ENCODE measurements at regions not wholly inside any gene's neighbourhood (a gene's known extent, or its start where the extent isn't known, plus 50 kb on each side); places are given as distances from the start of the nearest gene placed in this dataset.

DNA sequence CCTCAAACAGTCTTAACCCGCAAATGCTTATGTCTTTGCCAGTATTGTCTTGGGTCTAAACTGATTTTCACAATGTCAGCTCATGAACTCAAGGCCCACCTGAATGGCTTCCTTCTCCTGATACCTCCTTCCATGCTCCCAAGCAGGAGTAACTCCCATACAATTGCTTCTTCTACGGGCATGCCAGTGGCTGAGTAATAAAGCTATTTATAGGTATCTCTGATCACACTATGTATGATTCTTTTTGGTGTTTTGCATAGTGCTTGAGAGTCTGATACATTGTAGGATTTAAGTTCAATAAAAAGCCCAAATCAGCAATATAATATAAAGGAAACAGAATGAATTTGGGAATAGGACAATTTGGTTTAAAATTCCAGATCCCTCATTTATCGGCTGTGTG, 235.0 kb upstream of the DCN start:
- Mint-ChIP-seq H3K36me3 (ENCODE audit: low read depth) (no peaks in the 10 kb centered on the region), H3K4me3 (no peak overlapping the region), H3K4me1 (ENCODE audit: low read depth) (no peaks in the 10 kb centered on the region), H3K27me3 (no peaks in the 10 kb centered on the region), H3K9me3 (no peaks in the 10 kb centered on the region), H3K27ac (no peak overlapping the region)
- intact Hi-C loops (cut with micrococcal nuclease): no loop called here

DNA sequence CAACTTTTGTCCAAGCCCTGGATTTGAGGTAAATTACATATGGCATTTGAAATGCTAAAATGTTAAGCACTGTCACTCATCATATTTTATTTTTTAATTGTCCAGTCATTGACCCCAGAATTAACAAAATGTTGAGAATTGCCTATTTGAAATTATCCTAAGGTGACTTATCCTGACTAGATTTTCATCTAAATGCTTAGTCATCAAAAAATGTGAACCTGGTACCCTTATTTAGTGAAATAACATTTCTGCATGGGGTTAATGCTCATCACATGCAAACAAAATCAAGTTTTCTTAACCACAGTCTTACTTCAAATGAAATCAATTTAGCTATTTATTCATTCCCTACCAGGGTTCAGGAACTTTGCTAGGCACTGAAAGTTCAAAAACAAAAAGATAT, 232.0 kb upstream of the DCN start:
- Mint-ChIP-seq H3K4me3 (no peak overlapping the region), H3K9me3 (no peaks in the 10 kb centered on the region), H3K36me3 (ENCODE audit: low read depth) (no peaks in the 10 kb centered on the region), H3K27me3 (no peaks in the 10 kb centered on the region), H3K4me1 (ENCODE audit: low read depth) (no peaks in the 10 kb centered on the region), H3K27ac (no peak overlapping the region)
- intact Hi-C loops (cut with micrococcal nuclease): no loop called here

DNA sequence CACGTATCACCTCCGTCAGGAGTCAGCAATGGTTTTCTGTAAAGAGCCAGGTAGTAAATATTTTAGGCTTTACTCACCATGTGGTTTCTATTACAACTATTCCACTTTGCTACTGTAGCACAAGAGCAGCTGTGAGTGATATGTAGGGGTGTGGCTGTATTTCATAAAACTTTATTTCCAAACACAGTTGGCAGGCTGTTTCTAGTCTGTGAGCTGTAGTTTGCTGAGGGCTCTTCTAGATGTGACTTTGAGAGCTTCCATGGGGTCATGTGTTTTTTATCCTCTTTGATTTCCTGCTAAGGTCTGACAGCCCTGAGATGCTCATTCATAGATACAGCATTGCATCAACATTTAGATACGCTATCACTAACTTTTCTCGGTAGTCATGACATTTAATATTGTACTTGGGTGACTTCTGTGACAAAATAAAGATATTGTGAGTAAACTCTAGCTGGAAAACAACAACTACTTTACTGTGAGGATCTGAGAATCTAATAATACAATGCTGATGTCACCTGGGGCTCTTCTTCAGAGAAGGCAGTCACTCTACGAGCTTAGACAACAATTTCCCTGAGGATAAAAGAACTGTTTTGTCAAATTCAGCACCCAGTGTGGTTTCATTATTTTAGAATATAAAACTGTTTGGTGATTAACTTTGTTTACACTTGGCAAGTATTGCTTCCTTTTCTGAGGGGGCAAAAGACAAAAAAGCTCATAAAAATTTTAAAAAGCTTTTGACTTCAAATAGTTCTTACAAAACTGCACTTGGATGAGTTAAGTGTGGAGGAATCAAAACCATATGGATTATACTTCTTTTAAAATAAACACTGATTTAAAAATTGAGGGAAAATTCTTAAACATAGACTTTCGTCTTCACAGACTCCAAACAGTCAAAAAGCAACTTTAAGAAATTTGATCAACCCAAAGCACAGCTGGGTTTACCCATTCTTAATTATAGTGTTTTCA, 231.2 kb upstream of the DCN start:
- Mint-ChIP-seq H3K27me3 (no peaks in the 10 kb centered on the region), H3K27ac (no peak overlapping the region), H3K4me1 (ENCODE audit: low read depth) (no peaks in the 10 kb centered on the region), H3K4me3 (no peak overlapping the region), H3K9me3 (no peaks in the 10 kb centered on the region), H3K36me3 (ENCODE audit: low read depth) (no peaks in the 10 kb centered on the region)
- intact Hi-C loops (cut with micrococcal nuclease): no loop called here

DNA sequence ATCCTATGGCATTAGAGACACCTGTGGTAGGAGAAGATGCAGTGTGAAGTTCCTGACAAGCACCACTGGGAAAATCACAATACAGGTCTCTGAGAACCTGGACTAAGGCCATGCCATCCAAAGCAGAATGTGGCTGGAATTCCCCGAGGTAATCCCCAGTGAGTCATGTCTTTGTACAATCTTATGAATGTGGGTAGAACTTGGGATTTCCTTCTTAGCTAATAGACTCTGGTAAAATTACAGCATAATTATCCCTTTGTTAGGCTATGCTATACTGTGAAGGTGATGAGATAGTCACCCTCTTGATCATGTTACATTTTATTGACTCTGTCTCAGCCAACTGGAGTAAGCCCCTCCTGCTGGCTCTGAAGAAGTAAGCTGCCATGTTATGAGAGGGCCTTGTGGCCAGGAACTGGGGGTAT, 224.3 kb upstream of the DCN start:
- intact Hi-C loops (cut with micrococcal nuclease): no loop called here
- H3K27me3 Mint-ChIP-seq: no peaks in the 10 kb centered on the region
- H3K27ac Mint-ChIP-seq: no peak overlapping the region
- H3K36me3 Mint-ChIP-seq (ENCODE audit: low read depth): no peaks in the 10 kb centered on the region
- no peaks in the 10 kb centered on the region for H3K4me1 Mint-ChIP-seq (ENCODE audit: low read depth)
- H3K4me3 Mint-ChIP-seq: no peak overlapping the region
- no peaks in the 10 kb centered on the region for H3K9me3 Mint-ChIP-seq

DNA sequence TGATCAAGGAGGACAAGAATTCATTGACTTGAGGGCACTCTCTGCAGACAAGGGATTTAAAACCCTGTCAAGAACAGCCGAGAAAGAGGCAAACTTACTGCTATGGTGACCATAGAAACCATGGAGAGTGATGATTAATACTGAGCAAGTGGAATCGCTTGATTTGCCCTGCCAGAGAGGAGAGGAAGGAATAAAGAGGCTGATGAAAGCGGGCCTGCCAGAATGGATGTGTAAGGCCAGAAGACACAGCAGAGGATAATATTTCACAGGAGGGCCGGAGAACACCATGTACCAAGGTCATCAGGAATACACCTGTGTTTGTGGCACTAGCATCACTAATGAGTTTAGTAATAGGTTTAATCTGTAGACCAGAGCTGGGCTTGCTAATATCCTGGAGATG, 221.8 kb upstream of the DCN start:
- intact Hi-C loops (cut with micrococcal nuclease): no loop called here
- no peak overlapping the region for H3K4me3 Mint-ChIP-seq

DNA sequence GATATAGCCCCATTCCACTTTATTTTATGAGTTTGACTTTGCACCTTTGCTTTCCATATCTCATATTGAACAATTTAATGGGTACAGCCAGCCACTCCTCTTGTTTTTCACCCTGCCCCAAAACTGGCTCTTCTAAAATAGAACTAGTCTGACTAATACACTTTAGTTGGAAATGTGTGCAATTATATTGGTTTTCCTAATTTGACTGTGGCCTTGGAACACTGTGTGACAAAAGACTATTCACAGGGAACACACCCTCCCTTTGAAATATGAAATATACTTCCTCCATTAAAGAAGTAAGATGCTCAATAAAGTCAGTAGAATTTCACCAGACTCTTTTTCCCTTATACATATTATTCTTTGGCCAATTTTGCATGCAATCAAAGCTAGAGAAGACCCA, 218.6 kb upstream of the DCN start:
- Mint-ChIP-seq H3K27me3 (no peaks in the 10 kb centered on the region), H3K9me3 (no peaks in the 10 kb centered on the region), H3K36me3 (ENCODE audit: low read depth) (no peaks in the 10 kb centered on the region), H3K4me1 (ENCODE audit: low read depth) (no peaks in the 10 kb centered on the region), H3K4me3 (no peak overlapping the region), H3K27ac (no peak overlapping the region)
- intact Hi-C loops (cut with micrococcal nuclease): no loop called here

More for the DNA sequence above, 221.8 kb upstream of the DCN start:
- no peaks in the 10 kb centered on the region for H3K4me1 Mint-ChIP-seq (ENCODE audit: low read depth)
- no peaks in the 10 kb centered on the region for H3K27me3 Mint-ChIP-seq
- H3K27ac Mint-ChIP-seq: no peak overlapping the region
- H3K36me3 Mint-ChIP-seq (ENCODE audit: low read depth): no peaks in the 10 kb centered on the region
- no peaks in the 10 kb centered on the region for H3K9me3 Mint-ChIP-seq

DNA sequence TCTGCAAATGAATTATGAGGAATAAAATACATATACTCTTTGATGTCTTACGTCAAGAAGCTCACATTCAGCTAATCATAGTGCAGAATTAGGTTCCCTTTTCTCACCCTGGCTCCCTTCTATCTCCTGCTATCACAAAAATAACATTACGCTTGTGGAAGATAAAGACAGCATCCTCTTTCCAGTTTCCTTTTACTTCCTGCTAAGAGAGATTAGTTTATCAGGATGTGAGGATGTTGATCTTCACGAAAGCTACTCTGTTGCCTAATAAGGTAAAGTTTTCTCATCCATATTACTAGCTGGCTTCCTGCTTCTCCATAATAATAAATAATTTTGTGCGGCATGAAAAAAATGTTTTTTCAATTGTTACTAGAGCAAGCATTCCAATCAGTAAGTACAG, 217.7 kb upstream of the DCN start:
- intact Hi-C loops (cut with micrococcal nuclease): no loop called here
- Mint-ChIP-seq H3K36me3 (ENCODE audit: low read depth) (no peaks in the 10 kb centered on the region), H3K4me3 (no peak overlapping the region), H3K9me3 (no peaks in the 10 kb centered on the region), H3K27ac (no peak overlapping the region), H3K4me1 (ENCODE audit: low read depth) (no peaks in the 10 kb centered on the region), H3K27me3 (no peaks in the 10 kb centered on the region)

DNA sequence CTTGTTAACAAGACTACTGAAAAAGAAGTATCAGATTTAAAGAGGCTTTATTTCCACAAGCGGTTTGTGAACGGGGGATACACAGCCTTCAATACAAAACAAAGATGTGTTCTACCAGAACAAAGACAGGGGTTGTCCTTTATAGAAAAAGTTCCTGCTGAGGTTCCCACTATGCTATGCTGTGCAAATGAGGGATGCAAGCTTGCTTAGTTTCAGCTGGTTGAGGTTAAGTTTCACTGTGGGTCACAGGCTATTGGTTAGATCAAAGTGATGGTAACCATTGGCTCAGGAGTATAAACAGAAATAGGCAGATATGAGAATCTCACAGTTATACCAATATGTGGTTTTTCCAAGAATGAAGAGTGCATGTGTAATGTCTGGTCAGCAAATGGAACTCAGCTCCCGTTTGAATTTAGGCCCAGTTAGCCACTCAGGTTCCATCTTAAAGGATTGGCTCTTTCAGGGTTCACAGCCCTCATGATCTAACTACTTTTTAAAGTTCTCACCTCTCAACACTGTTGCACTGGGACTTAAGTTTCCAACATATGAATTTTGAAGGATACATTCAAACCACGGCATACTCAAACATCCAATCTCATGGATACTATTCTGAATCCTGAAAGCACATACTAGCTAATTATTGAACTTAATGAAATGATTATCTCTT, 215.4 kb upstream of the DCN start:
- H3K4me1 Mint-ChIP-seq (ENCODE audit: low read depth): no peaks in the 10 kb centered on the region
- H3K36me3 Mint-ChIP-seq (ENCODE audit: low read depth): no peaks in the 10 kb centered on the region
- H3K27ac Mint-ChIP-seq: no peak overlapping the region
- no peak overlapping the region for H3K4me3 Mint-ChIP-seq
- intact Hi-C loops (cut with micrococcal nuclease): no loop called here
- peaks cover 14% of the 10 kb centered on the region for H3K9me3 Mint-ChIP-seq
- H3K27me3 Mint-ChIP-seq: no peaks in the 10 kb centered on the region

DNA sequence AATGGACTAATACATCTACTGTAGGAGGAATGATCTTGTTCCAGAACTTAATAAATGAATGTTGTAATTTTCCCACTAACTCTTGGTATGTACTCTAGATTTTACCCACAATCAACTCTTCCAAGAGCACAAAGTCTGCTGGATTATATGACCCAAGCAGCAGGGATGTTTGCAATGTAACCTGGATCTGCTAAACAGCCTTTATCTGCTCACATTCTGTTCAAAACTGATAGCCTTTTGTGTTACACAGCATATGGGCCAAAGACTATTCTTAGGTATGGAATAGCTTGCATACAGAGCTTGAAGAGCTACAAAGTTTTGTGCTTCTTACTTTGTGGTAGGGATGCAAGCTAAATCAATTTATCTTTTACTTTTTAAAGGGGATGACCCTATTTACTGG, 213.7 kb upstream of the DCN start:
- Mint-ChIP-seq H3K4me1 (ENCODE audit: low read depth) (no peaks in the 10 kb centered on the region), H3K36me3 (ENCODE audit: low read depth) (no peaks in the 10 kb centered on the region), H3K27me3 (no peaks in the 10 kb centered on the region), H3K9me3 (peaks cover 24% of the 10 kb centered on the region), H3K27ac (no peak overlapping the region), H3K4me3 (no peak overlapping the region)
- intact Hi-C loops (cut with micrococcal nuclease): no loop called here

DNA sequence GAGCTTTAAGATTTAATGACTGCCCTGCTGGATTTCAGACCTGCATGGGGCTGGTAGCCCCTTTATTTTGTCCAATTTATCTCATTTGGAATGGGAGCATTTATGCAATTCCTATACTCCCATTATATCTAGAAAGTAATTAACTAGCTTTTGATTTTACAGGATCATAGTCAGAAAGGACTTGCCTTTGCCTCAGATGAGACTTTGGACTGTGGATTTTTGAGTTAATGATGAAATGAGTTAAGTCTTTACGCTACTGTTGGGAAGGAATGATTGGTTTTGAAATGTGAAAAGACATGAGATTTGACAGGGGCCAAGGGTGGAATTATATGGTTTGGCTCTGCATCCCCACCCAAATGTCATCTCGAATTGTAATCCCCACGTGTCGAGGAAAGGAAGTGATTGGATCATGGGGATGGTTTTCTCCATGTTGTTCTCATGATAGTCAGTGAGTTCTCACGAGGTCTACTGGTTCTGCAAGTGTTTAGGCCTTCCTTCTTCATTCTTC, 213.1 kb upstream of the DCN start:
- intact Hi-C loops (cut with micrococcal nuclease): no loop called here
- Mint-ChIP-seq H3K27me3 (no peaks in the 10 kb centered on the region), H3K9me3 (peaks cover 24% of the 10 kb centered on the region), H3K4me1 (ENCODE audit: low read depth) (no peaks in the 10 kb centered on the region), H3K36me3 (ENCODE audit: low read depth) (no peaks in the 10 kb centered on the region), H3K27ac (no peak overlapping the region), H3K4me3 (no peak overlapping the region)

DNA sequence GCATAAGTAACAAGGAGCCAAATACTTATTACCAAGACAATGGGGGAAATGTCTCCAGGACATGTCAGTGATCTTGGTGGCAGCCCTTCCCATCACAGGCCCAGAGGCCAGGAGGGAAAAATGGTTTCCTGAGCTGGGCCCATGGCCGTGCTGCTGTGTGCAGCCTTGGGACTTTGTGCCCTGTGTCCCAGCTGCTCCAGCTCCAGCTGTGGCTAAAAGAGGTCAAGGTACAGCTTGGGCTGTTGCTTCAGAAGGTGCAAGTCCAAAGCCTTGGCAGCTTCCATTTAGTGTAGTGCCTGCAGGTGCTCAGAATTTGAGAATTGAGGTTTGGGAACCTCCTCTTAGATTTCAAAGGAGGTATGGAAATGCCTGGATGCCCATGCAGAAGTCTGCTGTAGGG, 212.3 kb upstream of the DCN start:
- no peaks in the 10 kb centered on the region for H3K27me3 Mint-ChIP-seq
- H3K4me1 Mint-ChIP-seq (ENCODE audit: low read depth): no peaks in the 10 kb centered on the region
- H3K9me3 Mint-ChIP-seq: peaks cover 24% of the 10 kb centered on the region
- no peak overlapping the region for H3K4me3 Mint-ChIP-seq
- intact Hi-C loops (cut with micrococcal nuclease): no loop called here
- H3K27ac Mint-ChIP-seq: no peak overlapping the region
- H3K36me3 Mint-ChIP-seq (ENCODE audit: low read depth): no peaks in the 10 kb centered on the region

DNA sequence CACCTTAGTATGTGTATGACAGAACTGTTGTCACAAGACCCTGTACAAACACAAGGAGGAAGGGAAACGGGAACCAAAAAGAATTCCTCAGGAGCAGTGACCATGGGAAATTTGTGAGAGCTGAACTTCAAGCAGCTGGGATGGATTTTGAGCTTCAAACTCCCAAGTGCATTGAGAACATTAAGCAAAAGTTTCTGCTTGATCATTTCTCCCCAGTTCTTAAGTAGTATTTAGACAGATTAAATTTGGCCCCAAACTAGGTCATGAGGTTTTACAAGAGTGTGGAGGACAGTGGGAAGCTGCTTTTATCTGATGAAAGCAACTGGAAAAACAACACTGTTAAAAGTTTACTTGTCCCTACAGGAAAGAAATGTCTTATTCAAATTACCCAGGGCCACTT, 206.0 kb upstream of the DCN start:
- peaks cover 9% of the 10 kb centered on the region for H3K4me1 Mint-ChIP-seq (ENCODE audit: low read depth)
- H3K4me3 Mint-ChIP-seq: no peak overlapping the region
- H3K27me3 Mint-ChIP-seq: peaks cover 8% of the 10 kb centered on the region
- no peaks in the 10 kb centered on the region for H3K36me3 Mint-ChIP-seq (ENCODE audit: low read depth)
- intact Hi-C loops (cut with micrococcal nuclease): loop anchor here (10.0 kb wide), 1 partner anchor 426 kb away; no protein-coding TSS in a partner anchor
- no peak overlapping the region for H3K27ac Mint-ChIP-seq
- H3K9me3 Mint-ChIP-seq: peaks cover 10% of the 10 kb centered on the region

DNA sequence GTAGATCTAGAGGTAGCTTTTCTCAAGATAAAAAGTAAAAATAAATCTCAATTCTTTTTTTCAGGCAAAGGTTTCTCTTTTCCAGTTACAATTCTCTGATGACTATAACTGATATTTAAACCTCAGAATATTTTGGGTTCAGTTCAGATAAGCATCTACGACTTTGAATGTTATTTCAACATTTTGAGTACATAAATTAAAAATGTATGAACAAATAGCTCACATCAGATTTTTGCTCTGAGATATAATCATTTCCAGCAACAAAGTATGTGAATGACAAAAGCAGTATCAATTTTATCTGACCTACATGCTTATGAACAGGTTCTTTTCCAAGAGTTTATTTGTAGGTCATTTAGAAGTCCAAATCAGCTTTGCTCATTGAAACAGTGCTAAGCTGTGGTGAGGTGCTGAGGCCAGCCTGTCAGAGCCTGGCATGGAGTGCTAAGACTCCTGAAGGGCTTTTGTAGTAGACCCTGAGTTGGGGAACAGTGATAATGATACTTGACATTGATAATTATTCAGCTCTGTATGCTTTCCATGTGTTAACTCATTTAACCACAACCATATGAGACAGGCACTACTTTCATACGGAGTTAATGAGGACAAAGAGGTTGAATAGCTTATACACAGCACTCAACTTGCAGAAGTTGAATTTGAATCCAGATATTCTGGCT, 205.0 kb upstream of the DCN start:
- H3K9me3 Mint-ChIP-seq: peaks cover 8% of the 10 kb centered on the region
- peaks cover 8% of the 10 kb centered on the region for H3K27me3 Mint-ChIP-seq
- no peak overlapping the region for H3K4me3 Mint-ChIP-seq
- H3K4me1 Mint-ChIP-seq (ENCODE audit: low read depth): peaks cover 14% of the 10 kb centered on the region
- intact Hi-C loops (cut with micrococcal nuclease): loop anchor here (10.0 kb wide), 1 partner anchor 427 kb away; no protein-coding TSS in a partner anchor
- H3K36me3 Mint-ChIP-seq (ENCODE audit: low read depth): no peaks in the 10 kb centered on the region
- H3K27ac Mint-ChIP-seq: no peak overlapping the region

DNA sequence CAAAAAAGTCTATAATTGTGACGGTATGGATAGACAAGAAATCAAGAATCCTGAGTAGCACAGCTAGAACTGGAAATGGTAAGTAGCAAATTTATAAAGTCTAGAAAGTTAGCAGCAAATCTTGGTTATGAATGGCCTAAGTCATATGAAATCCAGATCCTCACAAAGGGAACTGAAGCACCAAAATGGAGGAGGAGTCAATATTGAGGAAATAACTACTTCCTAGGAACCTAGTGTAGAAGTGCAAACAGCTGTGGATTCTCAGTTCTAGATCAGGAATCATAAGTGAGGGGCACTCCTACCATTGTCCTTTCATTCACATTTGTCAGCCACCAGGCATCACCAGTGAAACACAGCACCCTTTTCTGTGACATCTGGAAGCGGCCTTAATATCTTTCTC, 202.2 kb upstream of the DCN start:
- intact Hi-C loops (cut with micrococcal nuclease): loop anchor here (5.0 to 10.0 kb wide), 3 partner anchors 430 to 1187 kb away; no protein-coding TSS in a partner anchor
- no peaks in the 10 kb centered on the region for H3K9me3 Mint-ChIP-seq
- H3K36me3 Mint-ChIP-seq (ENCODE audit: low read depth): no peaks in the 10 kb centered on the region
- H3K4me3 Mint-ChIP-seq: no peak overlapping the region
- peaks cover 21% of the 10 kb centered on the region for H3K4me1 Mint-ChIP-seq (ENCODE audit: low read depth)
- peaks cover 10% of the 10 kb centered on the region for H3K27me3 Mint-ChIP-seq
- no peak overlapping the region for H3K27ac Mint-ChIP-seq
